NCI-H1092 (cell line): ENCODE measurements at regions not wholly inside any gene's neighbourhood (a gene's known extent, or its start where the extent isn't known, plus 50 kb on each side); places are given as distances from the start of the nearest gene placed in this dataset.
"Not testable (repeated sequence)": the region's sequence is repeated elsewhere in the genome, so short reads cannot be mapped to it uniquely, and the experiment has no call there.

Source experiments
- DNase-seq: peaks from one replicate; lab custom pipeline; 2025; lab: John Stamatoyannopoulos, UW

DNA sequence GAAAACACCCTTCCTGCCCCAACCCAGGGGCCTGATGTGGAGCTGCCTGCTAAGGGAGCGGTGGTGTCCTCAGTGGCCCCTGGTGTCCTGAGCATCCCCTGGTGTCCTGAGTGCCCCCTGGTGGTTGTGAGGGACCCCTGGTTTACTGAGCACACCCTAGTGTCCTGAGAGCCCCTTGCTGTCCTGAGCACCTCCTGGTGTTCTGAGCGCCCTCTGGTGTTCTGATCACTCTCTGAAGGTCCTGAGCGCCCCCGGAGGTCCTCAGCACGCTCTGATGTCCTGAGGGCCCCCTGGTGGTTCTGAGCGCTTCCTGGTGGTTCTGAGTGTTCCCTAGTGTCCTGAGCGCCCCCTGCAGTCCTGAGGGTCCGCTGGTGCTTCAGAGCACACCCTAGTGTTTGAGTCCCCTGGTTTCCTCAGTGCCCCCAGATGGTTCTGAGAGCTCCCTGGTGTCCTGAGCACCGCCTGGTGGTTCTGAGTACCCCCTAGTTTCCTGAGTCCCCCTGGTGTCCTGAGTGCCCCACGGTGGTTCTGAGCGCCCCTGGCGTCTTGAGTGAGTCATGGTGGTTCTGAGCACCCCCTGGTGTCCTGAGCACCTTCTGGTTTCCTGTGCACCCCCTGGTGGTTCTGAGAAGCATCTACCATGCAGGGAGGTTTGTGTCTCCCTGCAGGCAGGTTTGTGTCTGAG, 1004.2 kb downstream of the TMEM121 start:
- DNase-seq, result no peak

DNA sequence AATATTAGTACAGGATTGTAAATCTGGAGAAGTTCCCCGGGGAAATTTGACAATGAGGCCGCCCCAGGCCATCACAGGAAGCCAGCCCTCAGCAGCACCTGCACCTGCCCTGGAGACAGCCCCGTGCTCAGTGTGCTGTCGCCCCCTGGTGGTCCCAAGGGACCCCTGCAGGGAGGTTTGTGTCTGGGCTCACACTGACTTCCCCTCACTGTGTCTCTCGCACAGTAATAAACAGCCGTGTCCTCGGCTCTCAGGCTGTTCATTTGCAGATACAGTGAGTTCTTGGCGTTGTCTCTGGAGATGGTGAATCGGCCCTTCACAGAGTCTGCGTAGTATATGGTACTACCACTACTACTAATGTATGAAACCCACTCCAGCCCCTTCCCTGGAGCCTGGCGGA, 1011.2 kb downstream of the TMEM121 start:
- DNase-seq, result not testable (repeated sequence)

DNA sequence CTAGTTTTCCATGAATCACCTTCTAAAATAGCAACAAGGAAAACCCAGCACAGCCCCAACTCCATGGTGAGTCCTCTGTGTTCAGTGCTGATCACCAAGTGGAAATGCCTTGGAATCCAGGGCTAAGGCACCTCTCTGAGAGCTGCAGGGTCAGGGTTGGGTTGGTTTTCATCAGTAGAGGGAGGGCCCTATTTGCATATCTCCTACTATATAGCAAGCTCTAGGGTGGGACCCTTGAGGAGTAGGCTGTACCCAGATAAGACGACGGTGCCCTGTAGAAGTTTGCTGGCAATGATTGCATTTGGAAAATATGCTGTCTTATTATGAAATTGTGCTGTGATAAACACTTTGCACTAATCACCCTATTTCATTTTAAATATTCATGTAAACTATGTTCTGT, 1011.8 kb downstream of the TMEM121 start:
- DNase-seq, result no peak

DNA sequence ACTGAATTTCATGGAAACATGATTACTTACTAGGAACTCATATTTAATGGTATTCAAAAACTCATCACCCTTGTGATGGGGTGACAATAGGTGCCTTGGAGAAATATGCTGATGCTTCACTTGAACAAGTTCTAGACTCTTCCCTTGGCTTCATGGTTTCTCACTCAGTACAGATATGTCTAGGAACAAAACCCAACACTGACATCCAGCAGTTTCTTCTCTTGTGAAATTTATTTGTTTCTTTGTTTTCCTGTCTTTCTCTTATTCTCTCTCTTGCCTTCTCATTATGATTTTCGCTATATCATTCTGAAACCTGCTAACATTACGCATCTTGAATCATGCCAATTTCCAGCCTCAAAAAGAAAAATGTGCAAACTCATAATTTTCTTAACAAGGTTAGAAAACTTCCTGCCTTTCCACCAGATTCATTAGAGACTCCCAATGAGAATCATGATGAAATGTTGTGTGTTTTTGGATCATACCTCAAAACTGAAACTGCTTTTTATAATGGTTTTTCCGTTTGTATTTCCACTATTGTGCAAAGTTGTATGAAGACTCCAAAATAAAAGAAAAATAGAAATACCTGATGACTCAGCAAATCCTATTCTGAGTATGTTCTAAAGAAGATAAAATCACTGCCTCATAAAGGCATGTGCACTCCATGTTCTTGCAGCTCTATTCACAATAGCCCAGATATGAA, 1021.5 kb downstream of the TMEM121 start:
- DNase-seq, result no peak

DNA sequence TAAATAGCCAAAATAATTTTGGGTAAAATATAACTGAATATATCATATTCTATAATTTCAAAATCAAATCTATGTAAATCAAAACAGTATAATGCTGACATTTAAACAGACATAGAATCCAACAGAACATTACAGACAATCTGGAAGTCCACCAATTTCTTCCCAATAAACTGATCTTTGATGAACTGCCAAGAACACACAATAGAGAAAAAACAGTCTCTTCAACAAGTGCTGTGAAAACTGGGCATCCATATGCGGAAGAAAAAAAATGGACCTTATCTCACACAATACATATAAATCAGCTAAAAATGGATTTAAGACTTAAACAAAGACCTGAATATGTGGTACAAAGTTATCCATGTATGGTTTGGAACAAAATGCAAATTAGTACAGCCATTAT, 1022.7 kb downstream of the TMEM121 start:
- no peak for DNase-seq

DNA sequence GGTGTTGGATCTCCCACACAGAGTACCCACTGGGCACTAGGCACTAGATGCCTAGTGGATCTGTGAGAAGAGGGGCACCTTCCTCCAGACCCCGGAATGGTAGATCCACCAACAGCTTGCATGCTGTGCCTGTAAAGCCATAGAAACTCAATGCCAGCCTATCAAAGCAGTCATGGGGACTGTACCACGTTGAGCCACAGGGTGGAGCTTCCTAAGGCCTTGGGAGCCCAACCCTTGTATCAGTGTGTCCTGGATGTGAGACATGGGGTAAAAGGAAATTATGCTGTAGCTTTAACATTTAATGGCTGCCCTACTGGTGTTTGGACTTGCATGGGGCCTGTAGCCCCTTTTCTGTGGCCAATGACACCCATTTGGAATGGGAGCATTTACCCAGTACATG, 1024.9 kb downstream of the TMEM121 start:
- no peak for DNase-seq

DNA sequence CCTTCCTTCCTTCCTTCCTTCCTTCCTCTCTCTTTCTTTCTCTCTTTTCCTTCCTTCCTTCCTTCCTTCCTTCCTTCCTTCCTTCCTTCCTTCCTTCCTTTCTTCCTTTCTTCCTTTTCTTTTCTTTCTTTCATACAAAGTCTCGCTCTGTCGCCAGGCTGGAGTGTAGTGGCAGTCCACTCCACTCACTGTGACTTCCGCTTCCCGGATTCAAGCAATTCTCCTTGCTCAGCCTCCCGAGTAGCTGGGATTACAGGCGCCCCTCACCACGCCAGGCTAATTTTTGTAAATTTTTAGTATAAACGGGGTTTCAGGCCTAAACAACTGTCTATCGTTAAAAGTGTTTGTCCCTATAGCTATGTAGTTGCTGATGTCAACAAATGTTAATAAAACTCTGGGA, 1029.8 kb downstream of the TMEM121 start:
- not testable (repeated sequence) for DNase-seq

DNA sequence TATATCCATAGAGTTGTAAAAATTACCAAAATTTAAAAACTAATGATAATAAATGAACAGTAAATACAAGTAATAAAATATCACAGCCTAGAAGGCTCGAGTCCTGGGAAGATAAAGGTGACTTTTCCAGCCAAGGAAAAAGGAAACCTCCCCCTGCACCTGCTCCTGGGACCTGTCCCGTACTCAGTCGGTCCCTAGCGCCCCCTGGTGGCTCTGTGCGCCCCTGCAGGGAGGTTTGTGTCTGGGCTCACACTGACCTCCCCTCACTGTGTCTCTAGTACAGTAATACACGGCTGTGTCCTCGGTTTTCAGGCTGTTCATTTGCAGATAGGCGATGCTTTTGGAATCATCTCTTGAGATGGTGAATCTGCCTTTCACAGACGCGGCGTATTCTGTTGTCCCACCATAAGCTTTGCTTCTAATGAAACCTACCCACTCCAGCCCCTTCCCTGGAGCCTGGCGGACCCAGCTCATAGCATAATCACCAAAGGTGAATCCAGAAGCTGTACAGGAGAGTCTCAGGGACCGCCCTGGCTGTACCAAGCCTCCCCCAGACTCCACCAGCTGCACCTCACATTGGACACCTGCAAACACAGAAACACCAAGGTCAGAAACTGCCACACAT, 1030.4 kb downstream of the TMEM121 start:
- no peak for DNase-seq

DNA sequence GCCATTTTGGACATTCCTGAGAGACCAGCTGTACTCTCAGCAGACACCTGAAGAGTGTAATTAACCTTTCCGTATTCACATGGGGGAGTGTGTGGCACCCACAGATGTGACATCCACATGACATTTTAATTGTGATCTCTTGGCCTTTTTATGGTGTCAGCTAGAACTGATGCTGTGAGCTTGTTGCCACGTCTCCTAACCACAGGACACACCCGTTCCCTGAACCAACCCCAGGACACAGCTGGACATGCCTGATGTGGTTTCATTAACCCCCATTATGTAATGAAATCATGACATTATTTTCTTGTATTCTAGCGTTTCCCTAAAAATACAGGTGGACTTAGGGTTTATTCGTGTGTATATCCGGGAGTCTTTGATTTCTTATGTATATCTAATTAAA, 1036.1 kb downstream of the TMEM121 start:
- DNase-seq, result no peak

DNA sequence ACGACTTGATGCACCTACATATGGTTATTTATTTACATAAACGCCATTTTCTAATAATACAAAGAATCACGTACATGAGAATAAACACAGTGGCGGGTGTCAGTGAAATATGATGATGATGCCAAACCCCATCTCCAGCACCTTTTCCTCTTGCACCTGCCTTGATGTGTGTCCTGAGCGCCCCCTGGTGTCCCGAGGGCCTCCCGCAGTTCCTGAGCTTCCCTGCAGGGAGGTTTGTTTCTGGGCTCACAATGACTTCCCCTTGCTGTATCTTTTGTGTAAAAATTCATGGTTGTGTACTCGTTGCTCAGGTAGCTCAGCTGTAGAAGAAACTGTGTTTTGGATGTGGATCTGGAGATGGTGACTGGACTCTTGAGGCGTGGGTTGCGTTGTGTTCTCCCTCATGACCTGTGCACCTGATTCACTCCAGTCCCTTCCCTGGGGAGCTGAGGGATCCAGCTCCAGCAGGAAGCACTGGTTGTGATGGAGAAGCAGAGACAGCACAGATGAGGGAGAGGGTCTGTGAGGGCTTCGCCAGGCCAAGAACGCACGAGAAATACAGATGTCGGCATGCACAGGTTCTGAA, 1037.8 kb downstream of the TMEM121 start:
- DNase-seq, result no peak

DNA sequence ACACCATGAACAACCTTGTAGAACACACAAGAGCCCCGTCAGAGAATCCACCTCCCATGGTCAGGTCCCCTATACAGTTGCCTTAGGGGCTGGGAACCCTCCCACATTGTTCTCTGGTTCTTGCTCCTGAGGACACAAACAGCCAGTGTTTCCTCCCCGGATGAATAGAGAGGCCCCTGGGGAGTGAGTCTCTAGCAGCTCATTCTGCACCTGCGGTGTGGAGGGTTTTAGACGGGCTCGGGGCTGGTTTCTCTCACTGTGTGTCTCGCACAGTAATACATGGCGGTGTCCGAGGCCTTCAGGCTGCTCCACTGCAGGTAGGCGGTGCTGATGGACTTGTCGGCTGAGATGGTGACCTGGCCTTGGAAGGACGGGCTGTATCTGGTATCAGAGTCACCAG, 1052.1 kb downstream of the TMEM121 start:
- DNase-seq, result no peak

DNA sequence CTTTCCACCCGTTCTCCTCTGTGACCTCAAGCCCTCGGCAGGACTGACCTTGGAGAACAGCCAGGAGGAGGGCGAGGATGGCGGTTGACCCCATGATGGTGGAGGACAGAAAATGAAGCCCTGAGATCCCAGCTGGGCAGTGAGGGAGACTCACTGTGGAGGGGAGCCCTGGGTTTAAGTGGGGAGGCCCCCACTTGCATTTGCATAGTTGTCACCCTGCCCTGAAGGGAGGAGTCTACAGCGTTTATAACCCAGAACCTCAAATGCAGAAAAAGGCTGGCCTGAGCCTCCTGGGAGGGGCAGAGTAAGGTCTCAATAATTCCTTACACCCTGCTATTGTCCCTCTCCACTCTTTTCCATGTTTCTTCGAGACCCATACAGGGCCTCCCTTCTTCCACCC, 1052.7 kb downstream of the TMEM121 start:
- no peak for DNase-seq

DNA sequence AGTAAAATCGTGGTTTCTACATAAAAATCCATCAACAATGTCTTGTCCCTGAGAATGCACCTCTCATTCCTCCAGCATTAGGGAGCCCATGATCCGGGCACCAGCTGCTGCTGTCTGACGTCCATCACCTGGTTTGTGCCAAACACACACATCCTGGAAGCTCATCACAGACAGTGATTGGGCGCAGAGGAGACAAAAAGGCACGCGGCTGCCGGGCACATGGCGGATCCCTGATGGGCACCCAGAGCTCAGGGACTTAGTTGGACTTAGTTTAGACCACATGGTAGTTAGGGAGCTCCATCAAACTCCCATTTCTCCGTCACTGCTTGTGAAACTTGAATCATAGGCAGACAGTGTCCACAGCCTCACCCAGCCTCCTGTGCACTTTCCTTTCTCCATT, 1059.3 kb downstream of the TMEM121 start:
- DNase-seq, result no peak

DNA sequence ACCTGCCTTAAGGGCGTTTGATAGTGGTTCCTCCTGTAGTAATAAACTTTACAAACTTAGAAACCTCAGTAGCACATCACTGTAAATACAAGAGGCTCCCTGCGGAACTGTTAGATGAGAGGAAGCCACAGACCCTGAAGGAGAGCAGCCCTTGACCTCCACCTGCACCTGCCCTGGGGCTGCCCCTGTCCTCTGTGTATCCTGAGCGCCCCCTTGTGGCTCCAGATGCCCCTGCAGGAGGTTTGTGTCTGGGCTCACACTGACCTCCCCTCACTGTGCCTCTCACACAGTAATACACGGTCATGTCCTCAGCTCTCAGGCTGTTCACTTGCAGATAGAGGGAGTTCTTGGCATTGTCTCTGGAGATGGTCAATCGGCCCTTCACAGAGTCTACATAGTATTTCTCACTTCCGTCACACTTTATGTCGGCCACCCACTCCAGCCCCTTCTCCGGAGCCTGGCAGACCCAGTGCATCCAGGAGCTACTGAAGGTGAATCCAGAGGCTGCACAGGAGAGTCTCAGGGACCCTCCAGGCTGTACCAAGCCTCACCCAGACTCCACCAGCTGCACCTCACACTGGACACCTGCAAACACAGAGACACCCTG, 1059.8 kb downstream of the TMEM121 start:
- DNase-seq, result no peak

DNA sequence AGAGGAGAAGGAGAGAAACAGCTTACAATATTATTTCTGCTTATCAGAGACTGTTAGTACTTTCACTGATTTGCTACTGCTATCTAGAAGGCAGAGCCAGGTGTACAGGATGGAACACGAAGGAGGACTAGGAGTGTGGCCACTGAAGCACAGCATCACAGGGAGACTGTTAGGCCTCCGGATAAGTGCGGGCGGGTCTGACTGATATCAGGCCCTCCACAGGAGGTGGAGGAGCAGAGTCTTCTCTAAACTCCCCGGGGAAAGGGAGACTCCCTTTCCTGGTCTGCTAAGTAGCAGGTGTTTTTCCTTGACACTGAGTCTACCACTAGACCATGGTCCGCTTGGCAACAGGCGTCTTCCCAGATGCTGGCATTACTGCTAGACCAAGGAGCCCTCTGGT, 1065.2 kb downstream of the TMEM121 start:
- DNase-seq, result not testable (repeated sequence)

DNA sequence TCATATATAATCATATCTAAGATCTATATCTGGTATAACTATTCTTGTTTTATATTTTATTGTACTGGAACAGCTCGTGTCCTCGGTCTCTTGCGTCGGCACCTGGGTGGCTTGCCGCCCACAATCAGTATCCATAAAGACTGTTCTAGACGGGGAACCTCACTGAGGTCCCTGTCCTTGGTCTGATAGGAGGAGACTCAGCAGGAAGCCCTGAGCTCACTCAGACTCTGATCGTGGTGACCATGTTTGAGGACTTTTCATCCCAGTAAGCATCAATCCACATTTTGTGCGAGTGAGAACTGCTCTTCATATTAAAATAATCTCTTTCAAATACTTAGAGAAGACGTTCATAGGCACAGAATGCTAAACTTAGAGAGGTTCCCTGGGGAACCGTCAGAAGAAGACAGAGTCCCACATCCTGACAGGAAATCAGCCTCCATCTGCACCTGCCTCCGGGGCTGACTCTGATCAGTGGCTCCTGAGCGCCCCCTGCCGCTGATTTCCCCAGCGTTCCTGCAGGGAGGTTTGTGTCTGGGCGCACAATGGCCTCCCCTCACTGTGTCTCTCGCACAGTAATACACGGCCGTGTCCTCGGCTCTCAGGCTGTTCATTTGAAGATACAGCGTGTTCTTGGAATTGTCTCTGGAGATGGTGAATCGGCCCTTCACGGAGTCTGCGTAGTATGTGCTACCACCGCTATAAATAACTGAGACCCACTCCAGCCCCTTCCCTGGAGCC, 1065.9 kb downstream of the TMEM121 start:
- not testable (repeated sequence) for DNase-seq

DNA sequence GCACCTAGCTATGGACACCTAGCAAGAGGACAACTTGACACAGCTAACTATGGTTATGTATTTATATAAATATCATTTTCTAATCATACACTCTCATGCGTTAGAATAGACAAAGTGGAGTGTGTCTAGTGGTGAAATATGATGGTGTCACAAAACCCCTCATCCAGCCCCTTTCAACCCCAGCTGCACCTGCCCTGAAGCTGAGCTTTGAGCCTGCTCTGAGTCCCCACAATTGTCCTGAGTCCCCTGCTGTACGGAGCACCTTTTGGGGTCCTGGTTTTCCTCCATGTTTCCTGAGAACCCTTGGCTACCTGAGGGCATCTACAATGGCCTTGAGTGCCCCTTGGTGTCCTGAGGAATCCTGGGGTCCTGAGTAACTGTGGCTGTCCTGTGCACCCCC, 1072.8 kb downstream of the TMEM121 start:
- no peak for DNase-seq

DNA sequence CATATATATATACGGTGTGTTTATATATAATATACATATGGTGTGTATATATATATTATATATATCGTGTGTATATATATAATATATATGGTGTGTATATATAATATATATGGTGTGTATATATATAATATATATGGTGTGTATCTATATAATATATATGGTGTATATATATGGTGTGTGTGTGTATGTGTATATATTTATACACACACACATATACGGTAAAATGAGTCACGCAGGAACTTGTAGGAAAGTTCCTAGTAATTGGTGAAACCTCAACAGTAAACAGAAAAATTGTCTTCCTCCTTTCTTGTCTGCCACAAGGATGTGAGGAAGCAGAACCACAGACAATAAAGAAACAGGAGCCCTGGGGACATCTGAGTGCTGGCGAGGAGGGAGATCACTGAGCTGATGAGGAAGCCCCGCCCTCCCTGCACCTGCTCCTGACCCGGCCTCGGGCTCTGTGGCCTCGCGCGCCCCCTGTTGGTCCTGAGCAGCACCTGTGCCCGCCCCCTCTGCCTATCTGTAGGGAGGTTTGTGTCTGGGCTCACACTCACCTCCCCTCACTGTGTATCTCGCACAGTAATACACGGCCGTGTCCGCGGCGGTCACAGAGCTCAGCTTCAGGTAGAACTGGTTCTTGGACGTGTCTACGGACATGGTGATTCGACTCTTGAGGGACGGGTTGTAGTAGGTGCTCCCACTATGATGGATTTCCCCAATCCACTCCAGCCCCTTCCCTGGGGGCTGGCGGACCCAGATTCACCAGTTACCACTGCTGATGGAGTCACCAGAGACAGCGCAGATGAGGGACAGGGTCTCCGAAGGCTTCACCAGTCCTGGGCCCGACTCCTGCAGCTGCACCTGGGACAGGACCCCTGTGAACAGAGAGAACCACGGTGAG, 1079.4 kb downstream of the TMEM121 start:
- DNase-seq, result no peak

DNA sequence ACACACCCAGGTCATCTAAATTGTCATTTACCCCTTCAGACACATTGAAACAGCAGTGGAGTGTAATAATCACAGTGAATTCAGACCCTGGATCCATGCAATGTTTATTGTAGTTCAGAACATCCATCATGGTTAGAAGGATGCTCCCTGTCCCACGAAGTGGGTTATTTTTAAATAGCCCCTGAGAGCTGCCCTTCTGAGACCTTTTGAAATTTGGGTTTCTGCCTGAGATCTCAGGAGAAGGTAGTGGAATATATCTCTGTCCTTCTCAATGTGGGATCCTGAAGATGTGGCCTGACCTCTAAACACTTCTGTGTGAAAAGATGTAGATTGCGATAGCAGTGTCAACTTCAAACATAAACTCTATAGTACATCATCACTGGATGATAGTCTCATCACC, 1080.6 kb downstream of the TMEM121 start:
- no peak for DNase-seq

DNA sequence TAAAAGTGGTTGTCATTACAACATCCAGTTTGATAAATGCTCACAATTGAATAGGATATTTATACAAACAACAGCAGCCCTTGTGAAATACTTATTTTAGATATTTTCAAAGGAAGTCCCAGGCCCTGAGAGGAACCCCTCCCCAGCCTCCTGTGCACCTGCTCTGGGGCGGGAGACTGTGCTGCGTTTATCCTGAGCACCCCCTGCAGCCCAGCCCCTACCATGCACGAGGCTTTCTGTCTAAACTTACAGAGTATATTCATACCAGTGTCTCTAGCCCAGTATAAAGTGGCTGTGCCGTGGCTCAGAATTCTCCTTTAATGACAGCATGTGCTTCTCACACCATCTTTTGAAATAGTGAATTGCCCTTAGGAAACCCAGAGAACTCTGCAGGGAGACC, 1084.3 kb downstream of the TMEM121 start:
- DNase-seq, result no peak

DNA sequence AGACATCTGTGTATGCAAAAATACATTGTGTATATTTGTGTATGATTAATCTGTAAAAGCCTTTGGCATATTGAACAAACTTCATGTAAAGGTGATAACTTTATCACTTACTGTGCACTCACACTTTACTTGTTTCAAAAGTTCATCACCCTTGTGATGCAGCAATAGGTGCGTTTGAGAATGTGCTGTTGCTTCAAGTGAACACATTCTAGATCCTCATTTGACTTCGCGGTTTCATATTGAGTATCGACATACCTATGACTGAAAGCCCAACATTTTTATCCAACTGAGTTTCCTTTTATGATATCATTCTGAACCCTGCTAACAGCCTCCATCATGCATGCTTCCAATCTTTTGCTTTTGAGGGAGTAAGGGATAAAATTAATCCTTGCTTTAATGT, 1086.9 kb downstream of the TMEM121 start:
- DNase-seq, result no peak
